ENCODE measurements at regions not wholly inside any gene's neighbourhood (a gene's known extent, or its start where the extent isn't known, plus 50 kb on each side); places are given as distances from the start of the nearest gene placed in this dataset.

- H3K27ac ChIP-seq: no peak overlapping the region
- no peak for TF ChIP-seq ZFX (IDR thresholded peaks at IDR 0.05; ENCODE audit: borderline replicate concordance)
These were observed 104.0 kb downstream of the FOXL1 start for GRCh38 chr16:86682219-86682904.

- TF ChIP-seq CTCF (IDR thresholded peaks at IDR 0.05): no peak
- no peak for TF ChIP-seq ZFX (IDR thresholded peaks at IDR 0.05; ENCODE audit: borderline replicate concordance)
- H3K27ac ChIP-seq: no peak overlapping the region
These were observed 105.3 kb downstream of the FOXL1 start for GRCh38 chr16:86683441-86684194.

GRCh38 chr16:86685076-86685475 lies 106.7 kb downstream of the FOXL1 start:
- TF ChIP-seq CTCF (IDR thresholded peaks at IDR 0.05) (no peak), ZFX (IDR thresholded peaks at IDR 0.05; ENCODE audit: borderline replicate concordance) (no peak)
- H3K27ac ChIP-seq: no peak overlapping the region

DNA sequence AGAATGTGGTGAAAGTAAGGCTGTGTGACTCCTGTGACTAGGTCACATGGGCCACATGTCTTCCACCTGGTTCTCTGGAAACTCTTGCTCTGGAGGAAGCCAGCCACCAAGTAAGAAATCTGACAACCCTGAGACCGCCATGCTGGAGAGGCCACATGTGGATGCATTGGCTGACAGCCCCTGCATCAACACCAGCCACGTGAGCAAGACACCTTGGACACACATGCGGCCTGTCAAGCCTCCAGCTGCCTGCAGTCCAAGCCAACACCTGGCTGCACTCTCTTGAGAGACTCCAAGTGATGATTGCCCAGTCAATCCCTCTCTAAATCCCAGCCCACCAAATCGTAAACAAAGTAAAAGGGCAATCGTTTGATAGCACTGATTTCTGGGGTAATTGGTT lies 112.6 kb downstream of the FOXL1 start:
- no peak overlapping the region for H3K27ac ChIP-seq
- TF ChIP-seq CTCF (IDR thresholded peaks at IDR 0.05) (no peak), ZFX (IDR thresholded peaks at IDR 0.05; ENCODE audit: borderline replicate concordance) (no peak)

GRCh38 chr16:86692426-86692825 lies 114.1 kb downstream of the FOXL1 start:
- no peak overlapping the region for H3K27ac ChIP-seq
- TF ChIP-seq CTCF (IDR thresholded peaks at IDR 0.05): no peak
- no peak for TF ChIP-seq ZFX (IDR thresholded peaks at IDR 0.05; ENCODE audit: borderline replicate concordance)

GRCh38 chr16:86693033-86693432 lies 114.7 kb downstream of the FOXL1 start:
- H3K27ac ChIP-seq: no peak overlapping the region
- TF ChIP-seq ZFX (IDR thresholded peaks at IDR 0.05; ENCODE audit: borderline replicate concordance): no peak
- no peak for TF ChIP-seq CTCF (IDR thresholded peaks at IDR 0.05)

DNA sequence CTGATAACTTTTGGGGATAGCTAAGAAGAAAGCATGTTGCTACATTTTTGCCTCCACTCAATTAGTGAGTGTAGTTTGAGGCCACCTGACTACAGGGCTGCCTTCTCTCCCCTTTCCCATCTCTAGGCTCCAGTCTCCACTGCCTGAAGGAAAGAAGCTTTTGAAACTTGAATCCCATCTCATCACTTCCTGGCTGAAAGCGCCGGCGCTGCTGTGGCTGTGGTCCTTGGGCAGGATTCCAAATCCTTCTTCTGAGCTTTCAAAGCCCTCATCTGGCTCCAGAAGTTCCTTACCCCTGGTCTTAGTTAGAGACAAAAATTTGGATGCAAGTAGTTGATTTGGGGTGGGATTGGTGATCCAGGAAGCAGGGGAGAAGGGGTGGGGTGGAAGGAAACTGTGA lies 119.4 kb downstream of the FOXL1 start:
- no peak overlapping the region for H3K27ac ChIP-seq
- no peak for TF ChIP-seq CTCF (IDR thresholded peaks at IDR 0.05)
- TF ChIP-seq ZFX (IDR thresholded peaks at IDR 0.05; ENCODE audit: borderline replicate concordance): no peak

Measured in 22Rv1 (cell line).